GM12878 (cell line): ENCODE measurements at regions not wholly inside any gene's neighbourhood (a gene's known extent, or its start where the extent isn't known, plus 50 kb on each side); places are given as distances from the start of the nearest gene placed in this dataset.

Experiments used
- ATAC-seq: fragments of 200-7000 bp; cut with Tn5 transposase; 3 replicates; pipeline ENCODE4 v1.9.1; 2020; ENCODE audit warnings: mild to moderate bottlenecking, moderate library complexity
- BruUV-seq: library from RNA; stranded (reverse); fragments of 400-500 nt; replicated peaks from 2 replicates; lab custom pipeline; 2021; lab: Mats Ljungman, UMichigan
- CTCF ChIA-PET: fragments of 300-600 bp; sonication (Branson Sonifier 250); formaldehyde crosslinking; extraction: SDS; loops from one replicate; lab custom pipeline; 2021; ENCODE audit warnings: inconsistent platforms; lab: Yijun Ruan, JAX
- POLR2A ChIA-PET: fragments of 350-600 bp; formaldehyde crosslinking; extraction: SDS; loops from one replicate; lab custom pipeline; 2021; ENCODE audit warnings: inconsistent platforms; lab: Charles Lee
- RAD21 ChIA-PET: fragments of 300-600 bp; sonication (Branson Sonifier 250); formaldehyde crosslinking; loops from one replicate; lab custom pipeline; 2023; ENCODE audit warnings: antibody characterized with exemption; ENCODE audit not compliant: unreplicated experiment; lab: Charles Lee
- SMC1A ChIA-PET: fragments of 300-600 bp; sonication (Branson Sonifier 250); formaldehyde crosslinking; loops from one replicate; lab custom pipeline; 2023; ENCODE audit not compliant: unreplicated experiment, uncharacterized antibody; lab: Charles Lee
- DNase-seq: peaks from one replicate; pipeline ENCODE4 v3.0.0-alpha.2; 2011; ENCODE audit warnings: low read depth, low spot score
- FAIRE-seq: peaks from 3 replicates; lab custom pipeline; 2011; peaks lifted over from hg19 to GRCh38; lab: Jason Lieb, UNC
- H2AFZ ChIP-seq: 2 replicates; pipeline ENCODE4 v1.6.0; 2011; ENCODE audit warnings: low read depth, low read length, control low read depth; ENCODE audit not compliant: control insufficient read depth
- H3K27ac ChIP-seq: 2 replicates; pipeline ENCODE4 v1.5.1; 2011; ENCODE audit warnings: control low read depth; ENCODE audit not compliant: control insufficient read depth, insufficient read depth
- H3K27me3 ChIP-seq, 2 experiments: replicated peaks in 1 of 2; 2 replicates each; pipeline versions ENCODE4 v1.6.0 to v1.6.1; 2011; ENCODE audit warnings: low read length in 1 of 2; ENCODE audit not compliant: control insufficient read depth in 2 of 2, insufficient read depth in 2 of 2
- H3K36me3 ChIP-seq, 2 experiments: 2 replicates each; pipeline ENCODE4 v1.5.1; 2011; ENCODE audit warnings: low read length in 1 of 2; ENCODE audit not compliant: control insufficient read depth in 2 of 2, insufficient read depth in 2 of 2
- H3K4me1 ChIP-seq: 2 replicates; pipeline ENCODE4 v1.6.1; 2011; ENCODE audit warnings: mild to moderate bottlenecking, low read length, moderate library complexity, mixed read lengths; ENCODE audit not compliant: control insufficient read depth, insufficient read depth
- H3K4me2 ChIP-seq: 2 replicates; pipeline ENCODE4 v1.6.0; 2011; ENCODE audit warnings: control low read depth; ENCODE audit not compliant: control insufficient read depth, insufficient read depth
- H3K4me3 ChIP-seq: fragments of 200-600 bp; sonication (generic); 2 replicates; pipeline ENCODE4 v1.5.1; 2016
- H3K79me2 ChIP-seq: 2 replicates; pipeline ENCODE4 v1.6.0; 2011; ENCODE audit warnings: low read length; ENCODE audit not compliant: control insufficient read depth, insufficient read depth
- H3K9ac ChIP-seq: 2 replicates; pipeline ENCODE4 v1.8.0; 2011; ENCODE audit warnings: low read length, control low read depth, mixed read lengths; ENCODE audit not compliant: control insufficient read depth, insufficient read depth
- H3K9me3 ChIP-seq: replicated peaks from 3 replicates; pipeline ENCODE4 v1.5.1; 2011; ENCODE audit warnings: mild to moderate bottlenecking, low read length; ENCODE audit not compliant: control insufficient read depth, insufficient read depth
- H4K20me1 ChIP-seq: 2 replicates; pipeline ENCODE4 v1.6.0; 2011; ENCODE audit not compliant: control insufficient read depth, insufficient read depth
- E4F1 ChIP-seq: fragments of 450-650 bp; IDR thresholded peaks from 2 replicates; pipeline ENCODE4 v1.6.1; 2018; ENCODE audit warnings: borderline replicate concordance, mild to moderate bottlenecking; ENCODE audit not compliant: partially characterized antibody
- IRF5 ChIP-seq: fragments of 450-650 bp; IDR thresholded peaks from 2 replicates; pipeline ENCODE4 v1.6.1; 2017; ENCODE audit warnings: borderline replicate concordance
- MAX ChIP-seq: IDR thresholded peaks from 2 replicates; pipeline ENCODE4 v1.6.1; 2012; ENCODE audit warnings: low read depth, low read length, improper control_type of control experiment
- MYC ChIP-seq: IDR thresholded peaks from 2 replicates; pipeline ENCODE4 v1.6.1; 2011; ENCODE audit warnings: mild to moderate bottlenecking, low read length, moderate library complexity, inconsistent platforms; ENCODE audit not compliant: insufficient read depth, insufficient replicate concordance, insufficient read length, severe bottlenecking
- POLR2AphosphoS2 ChIP-seq: IDR thresholded peaks from 2 replicates; pipeline ENCODE4 v1.6.1; 2011; ENCODE audit warnings: low read depth, mild to moderate bottlenecking, low read length, improper control_type of control experiment, moderate library complexity
- POLR2AphosphoS5 ChIP-seq: IDR thresholded peaks from 2 replicates; pipeline ENCODE4 v1.6.1; 2011; ENCODE audit warnings: mild to moderate bottlenecking, low read length, inconsistent platforms
- POU2F2 ChIP-seq: IDR thresholded peaks from 3 replicates; pipeline ENCODE4 v1.6.1; 2011; ENCODE audit warnings: low read depth, mild to moderate bottlenecking, low read length, borderline replicate concordance
- RAD21 ChIP-seq: IDR thresholded peaks from 2 replicates; pipeline ENCODE4 v1.6.1; 2011; ENCODE audit warnings: mild to moderate bottlenecking, low read depth, low read length, moderate library complexity; ENCODE audit not compliant: insufficient read depth
- SMAD1 ChIP-seq: fragments of 450-650 bp; IDR thresholded peaks from 2 replicates; pipeline ENCODE4 v1.6.1; 2018; ENCODE audit warnings: mild to moderate bottlenecking, low read depth; ENCODE audit not compliant: partially characterized antibody
- SPI1 ChIP-seq: IDR thresholded peaks from 2 replicates; pipeline ENCODE4 v1.6.1; 2011; ENCODE audit warnings: low read depth, mild to moderate bottlenecking, low read length, moderate library complexity, borderline replicate concordance; ENCODE audit not compliant: insufficient read depth
- YY1 ChIP-seq: IDR thresholded peaks from 2 replicates; pipeline ENCODE4 v1.6.1; 2011; ENCODE audit warnings: low read depth, mild to moderate bottlenecking, low read length
- ZBTB4 ChIP-seq: fragments of 450-650 bp; formaldehyde crosslinking; IDR thresholded peaks from 2 replicates; pipeline ENCODE4 v1.4.0; 2022; ENCODE audit warnings: mild to moderate bottlenecking, moderate library complexity
- WGBS: methylation state at CpG from one replicate; pipeline ENCODE4 v1.1.6; 2016; ENCODE audit warnings: low lambda C conversion rate; ENCODE audit not compliant: insufficient replicate concordance, insufficient coverage; ENCODE audit errors: missing lambda C conversion rate; 5-methylcytosine and 5-hydroxymethylcytosine counted together
- in situ Hi-C: fragments of 300-500 bp; cut with MboI; formaldehyde crosslinking; loops from 9 replicates; pipeline ENCODE4 v1.14.3; 2018; ENCODE audit warnings: mixed read lengths
- intact Hi-C: fragments of 100-400 bp; cut with micrococcal nuclease; formaldehyde crosslinking; loops from one replicate; pipeline ENCODE4 v1.14.2; 2022; ENCODE audit not compliant: unreplicated experiment

GRCh38 chr9:71620746-71621145 lies 147.6 kb downstream of the CEMIP2 start (continued):
- TF ChIP-seq ZBTB4 (CRISPR knock-in tag) = no peak

- RAD21 ChIA-PET = no interaction called here
- CTCF ChIA-PET = interaction anchor here (1.0 kb wide), 1 partner anchor 15 kb away, joined by 4 read pairs; no protein-coding TSS in a partner anchor
- Histone ChIP-seq H3K4me3 (no peak overlapping the region), H3K27ac (no peak overlapping the region), H3K79me2 (no peaks in the 10 kb centered on the region), H4K20me1 (no peaks in the 10 kb centered on the region), H3K9ac (no peak overlapping the region), H3K27me3 (no peaks in the 10 kb centered on the region), H3K4me1 (no peaks in the 10 kb centered on the region), H3K4me2 (no peak overlapping the region), H3K9me3 (no peaks in the 10 kb centered on the region; the same call in 2 of the 3 replicates), H3K36me3 (no peaks in the 10 kb centered on the region), H2AFZ (no peak overlapping the region)
- POLR2A ChIA-PET = no interaction called here
- 0% methylated on average over 2 of the region's 2 CpGs for WGBS
- SMC1A ChIA-PET = interaction anchor here (1.4 kb wide), 1 partner anchor 335 kb away, joined by 4 read pairs; no protein-coding TSS in a partner anchor
- no TSS peak for BruUV-seq
- no peak for DNase-seq
- no peak for ATAC-seq
- FAIRE-seq = no peak
- in situ Hi-C loops (loop anchor here (10.0 kb wide), 1 partner anchor 394 kb away; no protein-coding TSS in a partner anchor), intact Hi-C loops (loop anchor here (10.0 kb wide), 1 partner anchor 64 kb away; no protein-coding TSS in a partner anchor)
- no peak for TF ChIP-seq YY1
- TF ChIP-seq SMAD1 = no peak
- TF ChIP-seq IRF5 = no peak
- TF ChIP-seq POLR2AphosphoS5 = no peak
- TF ChIP-seq SPI1 = no peak
- TF ChIP-seq MYC = no peak
- TF ChIP-seq E4F1 = no peak
- no peak for TF ChIP-seq POLR2AphosphoS2
- TF ChIP-seq MAX = no peak
- TF ChIP-seq POU2F2 = no peak
- no peak for TF ChIP-seq RAD21
These were observed 148.0 kb downstream of the CEMIP2 start for GRCh38 chr9:71620331-71620730.
